NOMO-1 treated with dmso at 0.1 percent for 144 hours (cell line): ENCODE measurements at regions not wholly inside any gene's neighbourhood (a gene's known extent, or its start where the extent isn't known, plus 50 kb on each side); places are given as distances from the start of the nearest gene placed in this dataset.

Experiments
- DNase-seq: peaks from one replicate; lab custom pipeline; 2025; ENCODE audit not compliant: unreplicated experiment; lab: John Stamatoyannopoulos, UW

GRCh38 chr2:120439637-120440384, 93.9 kb downstream of the INHBB start:
- no peak for DNase-seq

- no peak for DNase-seq
Observed at GRCh38 chr2:120440521-120441350, 94.8 kb downstream of the INHBB start.

GRCh38 chr2:120441351-120441700, 95.4 kb downstream of the INHBB start:
- DNase-seq: no peak

- DNase-seq: no peak
Observed at GRCh38 chr2:120441744-120442471, 96.0 kb downstream of the INHBB start.

GRCh38 chr2:120442541-120442922, 96.6 kb downstream of the INHBB start:
- DNase-seq: no peak

GRCh38 chr2:120442923-120443571, 97.1 kb downstream of the INHBB start:
- DNase-seq: no peak

GRCh38 chr2:120443946-120444345, 98.0 kb downstream of the INHBB start:
- no peak for DNase-seq

GRCh38 chr2:120444691-120445240, 98.8 kb downstream of the INHBB start:
- no peak for DNase-seq

GRCh38 chr2:120445449-120446143, 99.7 kb downstream of the INHBB start:
- no peak for DNase-seq

GRCh38 chr2:120446236-120447126, 100.5 kb downstream of the INHBB start:
- no peak for DNase-seq

- DNase-seq: no peak
Observed at GRCh38 chr2:120447127-120447785, 101.3 kb downstream of the INHBB start.

- no peak for DNase-seq
Observed at GRCh38 chr2:120448436-120448835, 102.5 kb downstream of the INHBB start.

- no peak for DNase-seq
Observed at GRCh38 chr2:120448961-120449810, 103.2 kb downstream of the INHBB start.

GRCh38 chr2:120450196-120450820, 104.4 kb downstream of the INHBB start:
- DNase-seq: no peak

GRCh38 chr2:120451334-120451733, 105.4 kb downstream of the INHBB start:
- DNase-seq: no peak

- DNase-seq: no peak
Observed at GRCh38 chr2:120452131-120452530, 106.2 kb downstream of the INHBB start.

GRCh38 chr2:120452945-120453634, 107.2 kb downstream of the INHBB start:
- no peak for DNase-seq
